ENCODE measurements at regions not wholly inside any gene's neighbourhood (a gene's known extent, or its start where the extent isn't known, plus 50 kb on each side); places are given as distances from the start of the nearest gene placed in this dataset.

- in situ Hi-C loops (cut with HindIII; ENCODE audit: low sequenced_read_pairs): no loop called here
Measured at GRCh38 chr10:123585477-123586445, 80.4 kb upstream of the GPR26 start.

- in situ Hi-C loops (cut with HindIII; ENCODE audit: low sequenced_read_pairs): no loop called here
Measured at GRCh38 chr10:123587110-123587509, 79.0 kb upstream of the GPR26 start.

GRCh38 chr10:123588386-123588914 lies 77.7 kb upstream of the GPR26 start:
- in situ Hi-C loops (cut with HindIII; ENCODE audit: low sequenced_read_pairs): no loop called here

- in situ Hi-C loops (cut with HindIII; ENCODE audit: low sequenced_read_pairs): no loop called here
Measured at GRCh38 chr10:123595661-123596060, 70.5 kb upstream of the GPR26 start.

- in situ Hi-C loops (cut with HindIII; ENCODE audit: low sequenced_read_pairs): no loop called here
Measured at GRCh38 chr10:123597676-123598075, 68.5 kb upstream of the GPR26 start.

GRCh38 chr10:123599366-123599849 lies 66.7 kb upstream of the GPR26 start:
- in situ Hi-C loops (cut with HindIII; ENCODE audit: low sequenced_read_pairs): no loop called here

GRCh38 chr10:123600177-123600576 lies 66.0 kb upstream of the GPR26 start:
- in situ Hi-C loops (cut with HindIII; ENCODE audit: low sequenced_read_pairs): no loop called here

GRCh38 chr10:123603130-123603529 lies 63.0 kb upstream of the GPR26 start:
- in situ Hi-C loops (cut with HindIII; ENCODE audit: low sequenced_read_pairs): no loop called here

- in situ Hi-C loops (cut with HindIII; ENCODE audit: low sequenced_read_pairs): no loop called here
Measured at GRCh38 chr10:123604506-123604905, 61.6 kb upstream of the GPR26 start.

GRCh38 chr10:123606006-123606405 lies 60.1 kb upstream of the GPR26 start:
- in situ Hi-C loops (cut with HindIII; ENCODE audit: low sequenced_read_pairs): no loop called here

- in situ Hi-C loops (cut with HindIII; ENCODE audit: low sequenced_read_pairs): no loop called here
Measured at GRCh38 chr10:123606955-123607354, 59.2 kb upstream of the GPR26 start.

- in situ Hi-C loops (cut with HindIII; ENCODE audit: low sequenced_read_pairs): no loop called here
Measured at GRCh38 chr10:123607386-123607785, 58.8 kb upstream of the GPR26 start.

GRCh38 chr10:123608047-123608446 lies 58.1 kb upstream of the GPR26 start:
- in situ Hi-C loops (cut with HindIII; ENCODE audit: low sequenced_read_pairs): no loop called here

- in situ Hi-C loops (cut with HindIII; ENCODE audit: low sequenced_read_pairs): no loop called here
Measured at GRCh38 chr10:123611243-123611642, 54.9 kb upstream of the GPR26 start.

GRCh38 chr10:123611876-123612275 lies 54.3 kb upstream of the GPR26 start:
- in situ Hi-C loops (cut with HindIII; ENCODE audit: low sequenced_read_pairs): no loop called here

GRCh38 chr10:123613346-123613850 lies 52.8 kb upstream of the GPR26 start:
- in situ Hi-C loops (cut with HindIII; ENCODE audit: low sequenced_read_pairs): no loop called here

- in situ Hi-C loops (cut with HindIII; ENCODE audit: low sequenced_read_pairs): no loop called here
Measured at GRCh38 chr10:123614888-123615287, 51.3 kb upstream of the GPR26 start.

Data from endothelial cell of hepatic sinusoid (primary cell).